ENCODE measurements at regions not wholly inside any gene's neighbourhood (a gene's known extent, or its start where the extent isn't known, plus 50 kb on each side); places are given as distances from the start of the nearest gene placed in this dataset.
"Not testable (repeated sequence)": the region's sequence is repeated elsewhere in the genome, so short reads cannot be mapped to it uniquely, and the experiment has no call there.

GRCh38 chr4:57199267-57199666 is 89.1 kb upstream of the IGFBP7 start:
- DNase-seq = no peak

- DNase-seq = no peak
Observed at GRCh38 chr4:57195622-57196021, 85.4 kb upstream of the IGFBP7 start.

GRCh38 chr4:57194068-57194611 is 84.0 kb upstream of the IGFBP7 start:
- no peak for DNase-seq

GRCh38 chr4:57193209-57193810 is 83.1 kb upstream of the IGFBP7 start:
- no peak for DNase-seq

GRCh38 chr4:57191523-57192034 is 81.4 kb upstream of the IGFBP7 start:
- peak; percentile 9 for DNase-seq

DNA sequence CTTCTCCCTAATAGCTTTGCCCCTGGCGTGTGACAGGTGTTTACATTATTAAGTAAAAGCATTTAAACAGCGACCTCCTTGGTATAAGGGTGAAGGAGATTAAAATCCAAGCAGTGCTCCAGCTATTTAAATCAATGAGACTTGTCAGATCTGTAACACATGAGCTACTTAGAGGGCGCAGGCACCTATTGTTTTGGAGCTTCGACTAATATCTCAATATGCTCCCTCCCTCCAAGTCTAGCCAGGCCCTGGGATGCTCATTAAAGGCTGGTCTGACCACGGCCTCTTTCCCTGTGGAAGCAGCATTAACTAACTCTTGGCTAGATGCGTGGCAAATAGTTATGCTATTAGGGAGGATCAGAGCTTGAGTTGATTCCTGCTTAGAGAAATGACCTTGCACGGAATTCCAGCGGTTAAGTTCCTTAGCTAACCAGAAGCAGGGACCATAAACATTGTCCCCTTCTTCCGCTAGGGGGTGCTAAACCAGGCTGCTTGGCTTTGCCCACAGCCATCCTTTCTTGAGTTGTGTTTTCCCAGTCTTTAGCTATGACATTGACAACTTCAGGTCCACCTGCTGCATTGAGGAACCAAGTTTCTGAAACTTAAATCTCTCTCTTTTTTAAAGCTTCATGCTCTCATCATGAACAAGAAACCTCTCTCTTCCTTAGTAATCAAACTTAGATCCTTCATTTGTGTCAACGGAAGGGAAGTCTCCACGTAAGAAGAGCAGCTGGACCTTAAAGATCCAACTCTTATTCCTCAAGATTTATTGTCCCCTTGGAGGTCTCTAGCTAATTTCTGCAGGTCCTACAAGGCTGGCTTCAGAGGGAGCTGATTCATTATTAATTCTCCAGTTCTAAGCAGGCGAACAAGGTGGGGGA is 80.7 kb upstream of the IGFBP7 start:
- DNase-seq = peak; percentile 6

DNA sequence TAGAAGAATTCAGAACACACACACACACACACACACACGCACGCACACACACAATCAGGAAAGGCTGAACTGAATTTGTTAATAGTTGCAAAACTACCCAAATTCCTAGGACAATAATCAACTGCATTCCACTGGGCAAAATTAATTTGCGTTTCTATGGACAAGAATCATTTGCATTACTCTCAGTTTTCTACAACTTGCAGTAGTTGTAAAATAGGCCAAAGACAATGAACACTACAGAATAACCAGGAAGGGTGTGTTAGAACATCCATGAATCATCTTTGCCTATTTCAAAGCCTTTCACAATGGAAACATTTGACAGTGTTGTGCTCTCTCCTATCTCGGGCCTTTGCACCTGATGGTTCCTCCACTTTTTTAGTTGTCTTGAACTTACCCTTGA is 77.1 kb upstream of the IGFBP7 start:
- DNase-seq = no peak

- no peak for DNase-seq
Observed at GRCh38 chr4:57184378-57185029, 74.3 kb upstream of the IGFBP7 start.

- no peak for DNase-seq
Observed at GRCh38 chr4:57182132-57182874, 72.1 kb upstream of the IGFBP7 start.

GRCh38 chr4:57173136-57173535 is 63.0 kb upstream of the IGFBP7 start:
- not testable (repeated sequence) for DNase-seq

GRCh38 chr4:57172065-57172464 is 61.9 kb upstream of the IGFBP7 start:
- no peak for DNase-seq

GRCh38 chr4:57168982-57169381 is 58.8 kb upstream of the IGFBP7 start:
- DNase-seq = no peak

DNA sequence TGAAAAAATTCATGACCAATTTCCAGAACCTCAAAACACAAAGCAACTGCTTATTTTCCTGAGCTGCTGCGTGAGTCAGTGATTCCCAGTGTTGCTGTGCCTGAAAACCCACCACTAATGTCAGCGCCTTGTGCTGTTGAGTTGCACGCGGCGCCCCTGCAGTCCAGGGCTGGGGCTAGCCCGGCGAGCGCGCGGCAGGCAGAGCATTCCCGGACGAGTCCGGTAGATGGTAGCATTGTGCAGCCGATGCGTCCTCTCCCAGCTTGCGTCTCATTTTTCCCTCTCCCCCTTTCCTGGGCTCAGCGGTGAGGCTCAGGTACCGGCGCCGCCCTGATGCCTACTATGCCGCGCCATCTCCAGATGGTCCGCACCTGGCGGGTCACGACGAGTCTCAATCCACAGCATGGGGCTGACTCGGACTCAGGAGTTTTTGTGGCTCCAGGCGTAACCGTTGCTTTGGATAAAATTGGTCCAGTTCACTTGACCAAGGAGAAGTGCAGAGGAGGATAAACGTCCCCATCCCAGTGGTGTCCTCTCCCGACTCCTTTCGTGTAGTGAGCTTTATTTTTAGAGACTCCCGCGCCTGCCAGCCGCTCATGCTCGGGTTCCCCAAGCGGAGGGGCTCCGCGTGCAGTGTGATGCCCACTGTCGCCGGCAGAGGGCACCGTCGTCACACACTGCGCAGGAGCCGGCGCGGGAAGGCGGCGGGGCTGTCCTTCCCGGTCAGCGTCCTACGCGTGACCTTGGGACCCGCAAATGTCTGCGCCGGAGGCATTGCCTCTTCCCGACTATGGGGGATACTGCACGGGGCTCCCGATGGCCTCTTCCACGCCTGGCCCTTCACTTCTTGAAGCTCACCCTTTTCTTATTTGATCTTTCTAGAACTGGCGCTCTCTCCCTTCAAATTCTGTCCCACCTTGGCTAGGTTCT is 53.6 kb upstream of the IGFBP7 start:
- DNase-seq = peak; percentile 85

DNA sequence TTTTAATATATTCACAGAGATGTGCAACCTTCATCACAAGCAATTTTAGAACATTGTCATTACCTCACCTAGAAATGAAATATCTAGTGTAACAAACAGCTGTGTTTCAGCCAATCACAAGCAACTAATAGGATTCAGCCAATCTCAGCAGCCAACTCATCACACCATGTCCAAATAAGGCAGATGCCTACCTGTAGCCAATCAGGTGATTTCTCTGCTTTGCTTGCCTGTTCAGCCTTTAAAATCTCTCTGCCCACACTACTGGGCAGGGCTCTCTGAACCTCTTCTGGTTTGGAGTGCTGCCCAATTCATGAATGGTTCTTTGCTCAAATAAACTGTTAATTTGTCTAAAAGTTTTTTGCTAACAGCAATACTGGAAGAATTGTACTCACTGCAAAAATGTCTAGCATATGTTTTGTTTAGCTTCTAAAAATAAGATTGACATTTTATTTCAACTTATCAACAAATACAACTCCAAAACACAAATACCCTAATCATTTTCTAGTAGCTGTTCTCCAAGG is 52.4 kb upstream of the IGFBP7 start:
- DNase-seq = no peak

Measured in fibroblast of upper back skin (primary cell).